ENCODE measurements at regions not wholly inside any gene's neighbourhood (a gene's known extent, or its start where the extent isn't known, plus 50 kb on each side); places are given as distances from the start of the nearest gene placed in this dataset.
"Not testable (repeated sequence)": the region's sequence is repeated elsewhere in the genome, so short reads cannot be mapped to it uniquely, and the experiment has no call there.

GRCh38 chr14:22491683-22492621 lies 97.1 kb downstream of the DAD1 start:
- DNase-seq: peak; percentile 67

GRCh38 chr14:22491053-22491452 lies 98.0 kb downstream of the DAD1 start:
- not testable (repeated sequence) for DNase-seq

GRCh38 chr14:22489957-22490950 lies 98.8 kb downstream of the DAD1 start:
- peak; percentile 29 for DNase-seq

- no peak for DNase-seq
These were observed 99.8 kb downstream of the DAD1 start for GRCh38 chr14:22489244-22489545.

GRCh38 chr14:22488522-22489243 lies 100.3 kb downstream of the DAD1 start:
- DNase-seq: no peak

- no peak for DNase-seq
These were observed 101.1 kb downstream of the DAD1 start for GRCh38 chr14:22487941-22488340.

- no peak for DNase-seq
These were observed 101.6 kb downstream of the DAD1 start for GRCh38 chr14:22487401-22487800.

- DNase-seq: no peak
These were observed 102.3 kb downstream of the DAD1 start for GRCh38 chr14:22486675-22487074.

- no peak for DNase-seq
These were observed 103.4 kb downstream of the DAD1 start for GRCh38 chr14:22485649-22486048.

GRCh38 chr14:22485178-22485577 lies 103.8 kb downstream of the DAD1 start:
- no peak for DNase-seq

GRCh38 chr14:22484632-22485031 lies 104.4 kb downstream of the DAD1 start:
- DNase-seq: no peak

- DNase-seq: no peak
These were observed 105.0 kb downstream of the DAD1 start for GRCh38 chr14:22483863-22484593.

- DNase-seq: no peak
These were observed 106.1 kb downstream of the DAD1 start for GRCh38 chr14:22482782-22483553.

- DNase-seq: no peak
These were observed 106.8 kb downstream of the DAD1 start for GRCh38 chr14:22482085-22482694.

- no peak for DNase-seq
These were observed 107.5 kb downstream of the DAD1 start for GRCh38 chr14:22481546-22481945.

GRCh38 chr14:22479776-22480464 lies 109.1 kb downstream of the DAD1 start:
- DNase-seq: no peak

- DNase-seq: no peak
These were observed 109.9 kb downstream of the DAD1 start for GRCh38 chr14:22479132-22479531.

- no peak for DNase-seq
These were observed 110.4 kb downstream of the DAD1 start for GRCh38 chr14:22478670-22479069.

GRCh38 chr14:22478247-22478646 lies 110.8 kb downstream of the DAD1 start:
- DNase-seq: no peak

- DNase-seq: no peak
These were observed 111.3 kb downstream of the DAD1 start for GRCh38 chr14:22477569-22478194.
